GDM1 (cell line): ENCODE measurements at regions not wholly inside any gene's neighbourhood (a gene's known extent, or its start where the extent isn't known, plus 50 kb on each side); places are given as distances from the start of the nearest gene placed in this dataset.

Source experiments
- DNase-seq: peaks from one replicate; lab custom pipeline; 2025; lab: John Stamatoyannopoulos, UW

DNA sequence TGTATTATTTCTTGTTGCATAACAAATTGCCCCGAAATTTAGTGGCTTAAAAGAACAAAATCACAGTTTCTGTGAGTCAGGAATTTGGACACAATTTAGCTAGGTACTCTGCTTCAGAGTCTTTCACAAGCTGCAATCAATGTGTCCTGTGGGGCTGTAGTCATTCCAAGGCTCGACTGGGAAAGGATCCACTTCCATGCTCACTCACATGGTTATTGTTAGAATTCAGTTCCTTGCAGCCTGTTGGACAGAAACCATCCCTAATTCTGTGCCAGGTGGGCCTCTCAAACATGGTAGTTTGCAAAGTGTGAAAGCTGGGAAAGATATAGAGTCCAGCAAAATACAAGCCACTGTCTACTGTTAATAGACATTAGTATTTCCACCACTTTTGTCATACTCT is 59.7 kb upstream of the ARID2 start:
- no peak for DNase-seq

- DNase-seq: peak; percentile 68
Measured at GRCh38 chr12:45670346-45671065, 59.0 kb upstream of the ARID2 start.

GRCh38 chr12:45671254-45671653 is 58.3 kb upstream of the ARID2 start:
- DNase-seq: no peak

DNA sequence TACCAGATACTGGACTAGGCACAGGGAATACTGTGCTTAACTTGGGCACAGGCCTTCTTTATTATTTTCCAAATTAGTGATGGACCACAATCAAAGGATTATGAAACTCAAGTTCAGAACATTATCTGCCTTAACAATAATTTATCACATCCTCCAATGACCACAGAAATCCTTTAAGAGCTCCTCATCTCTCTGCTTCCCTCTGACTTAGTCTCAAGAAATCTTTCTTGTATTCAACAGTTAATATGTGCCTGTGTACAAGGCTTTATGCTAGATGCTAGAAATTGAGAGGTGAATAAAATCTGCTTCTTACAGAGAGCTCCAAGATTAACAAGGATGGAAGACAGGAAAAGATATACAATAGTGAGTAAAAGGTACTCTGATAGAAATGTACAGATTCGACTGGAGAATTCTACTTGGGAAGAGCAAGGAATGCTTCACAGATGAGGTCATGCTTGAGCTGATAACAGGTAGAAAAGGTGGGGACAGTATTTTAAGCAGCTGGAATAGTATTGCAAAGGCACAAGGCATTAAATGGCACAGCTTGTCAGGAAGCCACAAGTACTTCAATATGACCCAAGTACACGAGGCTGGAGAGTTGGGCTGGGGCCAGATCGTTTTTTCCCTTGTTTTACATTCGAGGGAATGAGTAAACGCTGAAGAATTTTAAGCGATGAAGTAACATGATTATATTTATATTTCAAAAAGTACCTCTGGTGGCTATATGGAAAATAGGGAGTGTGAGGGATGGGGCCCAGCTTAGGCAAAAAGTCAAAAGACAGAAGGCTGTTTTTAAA is 55.1 kb upstream of the ARID2 start:
- DNase-seq: no peak

DNA sequence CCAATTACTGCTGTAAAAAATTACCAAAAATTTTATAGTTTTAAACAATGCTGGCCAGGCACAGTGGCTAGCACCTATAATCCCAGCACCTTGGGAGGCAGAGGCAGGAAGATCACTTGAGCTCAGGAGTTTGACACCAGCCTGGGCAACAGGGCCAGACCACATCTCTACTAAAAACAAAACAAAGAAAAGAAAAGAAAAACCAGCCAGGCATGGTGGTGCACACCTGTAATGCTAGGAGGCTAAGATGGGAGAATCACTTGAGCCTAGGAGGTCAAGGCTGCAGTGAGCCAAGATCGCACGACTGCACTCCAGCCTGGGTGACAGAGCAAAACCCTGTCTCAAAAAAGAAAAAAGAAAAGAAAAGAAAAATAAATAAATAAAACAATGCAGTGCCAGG is 54.0 kb upstream of the ARID2 start:
- DNase-seq: no peak
